ENCODE measurements at regions not wholly inside any gene's neighbourhood (a gene's known extent, or its start where the extent isn't known, plus 50 kb on each side); places are given as distances from the start of the nearest gene placed in this dataset.
"Not testable (repeated sequence)": the region's sequence is repeated elsewhere in the genome, so short reads cannot be mapped to it uniquely, and the experiment has no call there.

DNA sequence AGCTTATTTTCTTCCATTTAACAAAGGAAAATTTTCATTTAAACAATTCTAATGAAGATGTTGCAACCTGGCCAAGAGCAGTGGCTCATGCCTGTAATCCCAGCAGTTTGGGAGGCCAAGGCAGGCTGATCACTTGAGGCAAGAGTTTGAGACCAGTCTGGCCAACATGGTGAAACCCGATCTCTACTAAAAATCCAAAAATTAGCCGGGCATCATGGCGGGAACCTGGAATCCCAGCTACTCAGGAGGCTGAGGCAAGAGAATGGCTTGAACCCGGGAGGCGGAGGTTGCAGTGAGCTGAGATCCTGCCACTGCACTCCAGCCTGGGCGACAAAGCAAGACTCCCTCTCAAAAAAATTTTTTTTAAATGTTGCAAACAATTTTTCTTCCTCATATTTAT, 4748.8 kb upstream of the OR11H1 start:
- not testable (repeated sequence) for TF ChIP-seq ARNTL (CRISPR knock-in tag; IDR thresholded peaks at IDR 0.05; ENCODE audit: borderline replicate concordance, low read depth); TOX (CRISPR knock-in tag; IDR thresholded peaks at IDR 0.05; ENCODE audit: borderline replicate concordance); ZNF8 (CRISPR knock-in tag; IDR thresholded peaks at IDR 0.05); ZC3H10 (CRISPR knock-in tag; IDR thresholded peaks at IDR 0.05); ZFP30 (CRISPR knock-in tag; IDR thresholded peaks at IDR 0.05); RARB (CRISPR knock-in tag; IDR thresholded peaks at IDR 0.05); TCF4 (CRISPR knock-in tag; IDR thresholded peaks at IDR 0.05; ENCODE audit: borderline replicate concordance); GLIS3 (CRISPR knock-in tag; IDR thresholded peaks at IDR 0.05); ZFP3 (CRISPR knock-in tag; IDR thresholded peaks at IDR 0.05); CSDC2 (CRISPR knock-in tag; IDR thresholded peaks at IDR 0.05)
- TF ChIP-seq, protein P1, sequence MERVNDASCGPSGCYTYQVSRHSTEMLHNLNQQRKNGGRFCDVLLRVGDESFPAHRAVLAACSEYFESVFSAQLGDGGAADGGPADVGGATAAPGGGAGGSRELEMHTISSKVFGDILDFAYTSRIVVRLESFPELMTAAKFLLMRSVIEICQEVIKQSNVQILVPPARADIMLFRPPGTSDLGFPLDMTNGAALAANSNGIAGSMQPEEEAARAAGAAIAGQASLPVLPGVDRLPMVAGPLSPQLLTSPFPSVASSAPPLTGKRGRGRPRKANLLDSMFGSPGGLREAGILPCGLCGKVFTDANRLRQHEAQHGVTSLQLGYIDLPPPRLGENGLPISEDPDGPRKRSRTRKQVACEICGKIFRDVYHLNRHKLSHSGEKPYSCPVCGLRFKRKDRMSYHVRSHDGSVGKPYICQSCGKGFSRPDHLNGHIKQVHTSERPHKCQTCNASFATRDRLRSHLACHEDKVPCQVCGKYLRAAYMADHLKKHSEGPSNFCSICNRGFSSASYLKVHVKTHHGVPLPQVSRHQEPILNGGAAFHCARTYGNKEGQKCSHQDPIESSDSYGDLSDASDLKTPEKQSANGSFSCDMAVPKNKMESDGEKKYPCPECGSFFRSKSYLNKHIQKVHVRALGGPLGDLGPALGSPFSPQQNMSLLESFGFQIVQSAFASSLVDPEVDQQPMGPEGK (CRISPR knock-in tag; IDR thresholded peaks at IDR 0.05; ENCODE audit: borderline replicate concordance): not testable (repeated sequence)
- TF ChIP-seq, protein P2, sequence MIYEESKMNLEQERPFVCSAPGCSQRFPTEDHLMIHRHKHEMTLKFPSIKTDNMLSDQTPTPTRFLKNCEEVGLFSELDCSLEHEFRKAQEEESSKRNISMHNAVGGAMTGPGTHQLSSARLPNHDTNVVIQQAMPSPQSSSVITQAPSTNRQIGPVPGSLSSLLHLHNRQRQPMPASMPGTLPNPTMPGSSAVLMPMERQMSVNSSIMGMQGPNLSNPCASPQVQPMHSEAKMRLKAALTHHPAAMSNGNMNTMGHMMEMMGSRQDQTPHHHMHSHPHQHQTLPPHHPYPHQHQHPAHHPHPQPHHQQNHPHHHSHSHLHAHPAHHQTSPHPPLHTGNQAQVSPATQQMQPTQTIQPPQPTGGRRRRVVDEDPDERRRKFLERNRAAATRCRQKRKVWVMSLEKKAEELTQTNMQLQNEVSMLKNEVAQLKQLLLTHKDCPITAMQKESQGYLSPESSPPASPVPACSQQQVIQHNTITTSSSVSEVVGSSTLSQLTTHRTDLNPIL (CRISPR knock-in tag; IDR thresholded peaks at IDR 0.05; ENCODE audit: low read depth): not testable (repeated sequence)
- TF ChIP-seq, protein P3, sequence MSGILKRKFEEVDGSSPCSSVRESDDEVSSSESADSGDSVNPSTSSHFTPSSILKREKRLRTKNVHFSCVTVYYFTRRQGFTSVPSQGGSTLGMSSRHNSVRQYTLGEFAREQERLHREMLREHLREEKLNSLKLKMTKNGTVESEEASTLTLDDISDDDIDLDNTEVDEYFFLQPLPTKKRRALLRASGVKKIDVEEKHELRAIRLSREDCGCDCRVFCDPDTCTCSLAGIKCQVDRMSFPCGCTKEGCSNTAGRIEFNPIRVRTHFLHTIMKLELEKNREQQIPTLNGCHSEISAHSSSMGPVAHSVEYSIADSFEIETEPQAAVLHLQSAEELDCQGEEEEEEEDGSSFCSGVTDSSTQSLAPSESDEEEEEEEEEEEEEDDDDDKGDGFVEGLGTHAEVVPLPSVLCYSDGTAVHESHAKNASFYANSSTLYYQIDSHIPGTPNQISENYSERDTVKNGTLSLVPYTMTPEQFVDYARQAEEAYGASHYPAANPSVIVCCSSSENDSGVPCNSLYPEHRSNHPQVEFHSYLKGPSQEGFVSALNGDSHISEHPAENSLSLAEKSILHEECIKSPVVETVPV (CRISPR knock-in tag; IDR thresholded peaks at IDR 0.05): not testable (repeated sequence)
